HepG2 (cell line): ENCODE measurements at regions not wholly inside any gene's neighbourhood (a gene's known extent, or its start where the extent isn't known, plus 50 kb on each side); places are given as distances from the start of the nearest gene placed in this dataset.

Experiments
- ATAC-seq: fragments of 200-7000 bp; cut with Tn5 transposase; 3 replicates; pipeline ENCODE4 v1.9.1; 2020; ENCODE audit warnings: mild to moderate bottlenecking, moderate library complexity
- BruUV-seq: library from RNA; stranded (reverse); fragments of 400-500 nt; replicated peaks from 2 replicates; lab custom pipeline; 2021; lab: Mats Ljungman, UMichigan
- CTCF ChIA-PET: fragments of 300-600 bp; formaldehyde crosslinking; extraction: SDS; loops from one replicate; lab custom pipeline; 2021; ENCODE audit warnings: low total read pairs, inconsistent platforms, low intra/inter-chr PET ratio; lab: Yijun Ruan, JAX
- POLR2A ChIA-PET: fragments of 350-600 bp; sonication (Branson Sonifier 250); formaldehyde crosslinking; loops from one replicate; lab custom pipeline; 2020; ENCODE audit warnings: antibody characterized with exemption, inconsistent platforms; lab: Yijun Ruan, JAX
- DNase-seq: peaks from one replicate; pipeline ENCODE4 v3.0.0-alpha.2; 2015; ENCODE audit warnings: low spot score
- FAIRE-seq: peaks from 3 replicates; lab custom pipeline; 2011; peaks lifted over from hg19 to GRCh38; lab: Jason Lieb, UNC
- H2AFZ ChIP-seq: one replicate; pipeline ENCODE4 v1.6.1; 2011; ENCODE audit warnings: low read length, inconsistent platforms
- H3K27ac ChIP-seq: fragments of 300-600 bp; 3 replicates; pipeline ENCODE4 v1.8.0; 2011; ENCODE audit warnings: mixed run types, mild to moderate bottlenecking, mixed read lengths, low read length, inconsistent platforms; ENCODE audit not compliant: insufficient read depth; ENCODE audit errors: extremely low read length
- H3K27me3 ChIP-seq, 2 experiments: fragments of 200-600 bp in 1 of 2; 2 replicates in 1 of 2; 3 replicates in 1 of 2; pipeline versions ENCODE4 v1.6.0 to v1.8.0; 2011; ENCODE audit warnings: low read length in 2 of 2, mild to moderate bottlenecking in 2 of 2, moderate library complexity in 2 of 2, inconsistent platforms in 1 of 2; ENCODE audit not compliant: insufficient read depth in 2 of 2, control insufficient read depth in 1 of 2
- H3K36me3 ChIP-seq, 2 experiments: fragments of 200-600 bp in 1 of 2; replicated peaks in 1 of 2; 2 replicates in 1 of 2; 3 replicates in 1 of 2; pipeline versions ENCODE4 v1.5.1 to v1.8.0; 2011; ENCODE audit warnings: low read length in 2 of 2, inconsistent platforms in 1 of 2; ENCODE audit not compliant: insufficient read depth in 2 of 2, control insufficient read depth in 1 of 2
- H3K4me1 ChIP-seq: 2 replicates; pipeline ENCODE4 v1.5.1; 2012; ENCODE audit warnings: low read length, inconsistent platforms; ENCODE audit not compliant: insufficient read depth
- H3K4me2 ChIP-seq: 2 replicates; pipeline ENCODE4 v1.6.0; 2011; ENCODE audit warnings: low read depth, low read length, inconsistent platforms
- H3K4me3 ChIP-seq, 3 experiments: fragments of 200-600 bp in 1 of 3; sonication (generic), shearing (Covaris generic) in 1 of 3; replicated peaks in 1 of 3; 2 replicates each; pipeline ENCODE4 v1.5.1; 2011 to 2016; ENCODE audit warnings: low read length in 3 of 3, inconsistent platforms in 2 of 3, low read depth in 2 of 3, mild to moderate bottlenecking in 2 of 3, control low read depth in 1 of 3, mixed read lengths in 1 of 3; ENCODE audit not compliant: insufficient read depth in 1 of 3
- H3K79me2 ChIP-seq: one replicate; pipeline ENCODE4 v1.6.1; 2011; ENCODE audit warnings: low read length, inconsistent platforms; ENCODE audit not compliant: insufficient read depth
- H3K9ac ChIP-seq: 2 replicates; pipeline ENCODE4 v1.6.0; 2011; ENCODE audit warnings: mild to moderate bottlenecking, low read depth, low read length, inconsistent platforms; ENCODE audit not compliant: insufficient read depth
- H3K9me3 ChIP-seq: 2 replicates; pipeline ENCODE4 v1.5.1; 2012; ENCODE audit warnings: mild to moderate bottlenecking, low read length
- H4K20me1 ChIP-seq: 2 replicates; pipeline ENCODE4 v1.6.0; 2011; ENCODE audit warnings: inconsistent platforms, mild to moderate bottlenecking, low read length, moderate library complexity; ENCODE audit not compliant: insufficient read depth
- IKZF4 ChIP-seq: sonication (generic); formaldehyde crosslinking; IDR thresholded peaks from 2 replicates; pipeline ENCODE4 v1.5.1; 2020; ENCODE audit warnings: borderline replicate concordance, mild to moderate bottlenecking, low read depth, missing genetic modification reagents; ENCODE audit errors: not compliant biosample characterization
- MAZ ChIP-seq, 2 experiments: sonication (generic) in 1 of 2; formaldehyde crosslinking in 1 of 2; IDR thresholded peaks; 2 replicates each; pipeline versions ENCODE4 v1.5.0 to v1.6.1; 2012 to 2020; ENCODE audit warnings: low read depth in 2 of 2, mild to moderate bottlenecking in 2 of 2, borderline replicate concordance in 1 of 2, improper control_type of control experiment in 1 of 2, low read length in 1 of 2, missing genetic modification reagents in 1 of 2, moderate library complexity in 1 of 2
- ZNF432 ChIP-seq: sonication (generic); formaldehyde crosslinking; IDR thresholded peaks from 2 replicates; pipeline ENCODE4 v1.5.0; 2020; ENCODE audit warnings: missing genetic modification reagents, mild to moderate bottlenecking, borderline replicate concordance
- ZNF646 ChIP-seq: sonication (generic); formaldehyde crosslinking; IDR thresholded peaks from 2 replicates; pipeline ENCODE4 v1.9.0; 2021; ENCODE audit warnings: mild to moderate bottlenecking, missing genetic modification reagents
- ZNF674 ChIP-seq: sonication (generic); formaldehyde crosslinking; IDR thresholded peaks from 2 replicates; pipeline ENCODE4 v1.5.0; 2020; ENCODE audit warnings: low read depth, mild to moderate bottlenecking, missing genetic modification reagents
- ZSCAN9 ChIP-seq: IDR thresholded peaks from 2 replicates; pipeline ENCODE4 v1.6.1; 2016; ENCODE audit warnings: borderline replicate concordance
- WGBS: methylation state at CpG from one replicate; pipeline ENCODE4 v1.1.6; 2017; ENCODE audit warnings: low lambda C conversion rate; 5-methylcytosine and 5-hydroxymethylcytosine counted together
- in situ Hi-C: cut with HindIII; loops from 2 replicates; pipeline ENCODE4 v1.10.0; 2017; ENCODE audit warnings: low pct_unique_long_range_greater_than_20kb; ENCODE audit not compliant: extremely low pct_ligation_motif_present
- intact Hi-C: fragments of 100-400 bp; cut with micrococcal nuclease; formaldehyde crosslinking; loops from one replicate; pipeline ENCODE4 v1.10.0; 2022; ENCODE audit not compliant: unreplicated experiment
- TF ChIP-seq, protein P1 (sequence below): sonication (generic); formaldehyde crosslinking; IDR thresholded peaks from 2 replicates; pipeline ENCODE4 v1.4.0; 2020; ENCODE audit warnings: missing genetic modification reagents, borderline replicate concordance

DNA sequence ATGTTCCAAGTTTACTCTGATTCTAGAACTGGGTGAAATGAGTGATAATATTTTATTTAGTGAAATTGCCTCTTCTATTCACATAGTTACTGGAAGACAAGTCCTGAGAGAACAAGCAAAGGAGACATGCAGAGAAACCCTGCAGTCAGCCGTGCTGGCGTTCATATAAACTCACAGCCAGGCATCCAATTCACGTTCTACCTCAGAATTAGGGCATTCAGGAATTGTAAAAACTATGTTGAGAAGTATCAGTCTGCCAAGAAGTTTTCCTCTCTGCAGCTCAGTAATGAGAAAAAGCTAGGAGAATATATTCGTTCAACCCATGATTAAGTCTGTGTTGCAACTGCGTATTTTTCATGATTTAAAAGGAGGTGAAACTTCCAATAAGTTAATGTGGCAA, 156.2 kb upstream of the DSEL start:
- DNase-seq (no peak), ATAC-seq (no peak), FAIRE-seq (no peak)
- no peak overlapping the region for H3K4me2 ChIP-seq
- H3K27me3 ChIP-seq: no peaks in the 10 kb centered on the region
- H3K4me3 ChIP-seq: no peak overlapping the region
- intact Hi-C loops (no loop called here), in situ Hi-C loops (no loop called here)
- H3K36me3 ChIP-seq: no peaks in the 10 kb centered on the region
- H3K9ac ChIP-seq: no peak overlapping the region
- 27% methylated on average over 5 of the region's 5 CpGs for WGBS
- BruUV-seq: no TSS peak
- TF ChIP-seq MAZ (IDR thresholded peaks at IDR 0.05; ENCODE audit: borderline replicate concordance, low read depth, low read length) (no peak), MAZ (CRISPR knock-in tag; IDR thresholded peaks at IDR 0.05; ENCODE audit: low read depth) (no peak), IKZF4 (no peak), ZSCAN9 (CRISPR knock-in tag) (no peak), ZNF646 (CRISPR knock-in tag) (no peak), ZNF432 (CRISPR knock-in tag) (no peak), ZNF674 (CRISPR knock-in tag) (no peak)
- TF ChIP-seq, protein P1, sequence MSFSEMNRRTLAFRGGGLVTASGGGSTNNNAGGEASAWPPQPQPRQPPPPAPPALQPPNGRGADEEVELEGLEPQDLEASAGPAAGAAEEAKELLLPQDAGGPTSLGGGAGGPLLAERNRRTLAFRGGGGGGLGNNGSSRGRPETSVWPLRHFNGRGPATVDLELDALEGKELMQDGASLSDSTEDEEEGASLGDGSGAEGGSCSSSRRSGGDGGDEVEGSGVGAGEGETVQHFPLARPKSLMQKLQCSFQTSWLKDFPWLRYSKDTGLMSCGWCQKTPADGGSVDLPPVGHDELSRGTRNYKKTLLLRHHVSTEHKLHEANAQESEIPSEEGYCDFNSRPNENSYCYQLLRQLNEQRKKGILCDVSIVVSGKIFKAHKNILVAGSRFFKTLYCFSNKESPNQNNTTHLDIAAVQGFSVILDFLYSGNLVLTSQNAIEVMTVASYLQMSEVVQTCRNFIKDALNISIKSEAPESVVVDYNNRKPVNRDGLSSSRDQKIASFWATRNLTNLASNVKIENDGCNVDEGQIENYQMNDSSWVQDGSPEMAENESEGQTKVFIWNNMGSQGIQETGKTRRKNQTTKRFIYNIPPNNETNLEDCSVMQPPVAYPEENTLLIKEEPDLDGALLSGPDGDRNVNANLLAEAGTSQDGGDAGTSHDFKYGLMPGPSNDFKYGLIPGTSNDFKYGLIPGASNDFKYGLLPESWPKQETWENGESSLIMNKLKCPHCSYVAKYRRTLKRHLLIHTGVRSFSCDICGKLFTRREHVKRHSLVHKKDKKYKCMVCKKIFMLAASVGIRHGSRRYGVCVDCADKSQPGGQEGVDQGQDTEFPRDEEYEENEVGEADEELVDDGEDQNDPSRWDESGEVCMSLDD (CRISPR knock-in tag): no peak
- no peaks in the 10 kb centered on the region for H3K9me3 ChIP-seq
- H3K27ac ChIP-seq: no peak overlapping the region
- H4K20me1 ChIP-seq: no peaks in the 10 kb centered on the region
- CTCF ChIA-PET: no interaction called here
- H3K79me2 ChIP-seq: no peaks in the 10 kb centered on the region
- H3K4me1 ChIP-seq: no peaks in the 10 kb centered on the region
- no peak overlapping the region for H2AFZ ChIP-seq
- POLR2A ChIA-PET: no interaction called here
